ENCODE measurements at regions not wholly inside any gene's neighbourhood (a gene's known extent, or its start where the extent isn't known, plus 50 kb on each side); places are given as distances from the start of the nearest gene placed in this dataset.
"Not testable (repeated sequence)": the region's sequence is repeated elsewhere in the genome, so short reads cannot be mapped to it uniquely, and the experiment has no call there.

- DNase-seq (ENCODE audit: low spot score): peak; percentile 66
Observed at GRCh38 chr2:43070030-43070429, 156.4 kb downstream of the ZFP36L2 start.

GRCh38 chr2:43068631-43069517 is 157.5 kb downstream of the ZFP36L2 start:
- DNase-seq (ENCODE audit: low spot score): no peak

GRCh38 chr2:43068041-43068533 is 158.3 kb downstream of the ZFP36L2 start:
- DNase-seq (ENCODE audit: low spot score): no peak

- DNase-seq (ENCODE audit: low spot score): no peak
Observed at GRCh38 chr2:43067254-43068040, 159.0 kb downstream of the ZFP36L2 start.

GRCh38 chr2:43066541-43067253 is 159.7 kb downstream of the ZFP36L2 start:
- DNase-seq (ENCODE audit: low spot score): not testable (repeated sequence)

GRCh38 chr2:43065871-43066270 is 160.5 kb downstream of the ZFP36L2 start:
- DNase-seq (ENCODE audit: low spot score): no peak

- no peak for DNase-seq (ENCODE audit: low spot score)
Observed at GRCh38 chr2:43065036-43065435, 161.4 kb downstream of the ZFP36L2 start.

- DNase-seq (ENCODE audit: low spot score): not testable (repeated sequence)
Observed at GRCh38 chr2:43063096-43063495, 163.3 kb downstream of the ZFP36L2 start.

GRCh38 chr2:43062058-43062457 is 164.3 kb downstream of the ZFP36L2 start:
- DNase-seq (ENCODE audit: low spot score): no peak

GRCh38 chr2:43060390-43061016 is 165.9 kb downstream of the ZFP36L2 start:
- no peak for DNase-seq (ENCODE audit: low spot score)

- no peak for DNase-seq (ENCODE audit: low spot score)
Observed at GRCh38 chr2:43059183-43059897, 167.1 kb downstream of the ZFP36L2 start.

GRCh38 chr2:43058726-43059110 is 167.7 kb downstream of the ZFP36L2 start:
- DNase-seq (ENCODE audit: low spot score): no peak

GRCh38 chr2:43057742-43058725 is 168.4 kb downstream of the ZFP36L2 start:
- DNase-seq (ENCODE audit: low spot score): no peak

GRCh38 chr2:43057026-43057741 is 169.2 kb downstream of the ZFP36L2 start:
- DNase-seq (ENCODE audit: low spot score): no peak

- no peak for DNase-seq (ENCODE audit: low spot score)
Observed at GRCh38 chr2:43055985-43056384, 170.4 kb downstream of the ZFP36L2 start.

- DNase-seq (ENCODE audit: low spot score): no peak
Observed at GRCh38 chr2:43055086-43055912, 171.1 kb downstream of the ZFP36L2 start.

GRCh38 chr2:43054367-43054766 is 172.0 kb downstream of the ZFP36L2 start:
- DNase-seq (ENCODE audit: low spot score): no peak

- DNase-seq (ENCODE audit: low spot score): no peak
Observed at GRCh38 chr2:43052944-43053306, 173.5 kb downstream of the ZFP36L2 start.
